SK-N-SH (cell line): ENCODE measurements at regions not wholly inside any gene's neighbourhood (a gene's known extent, or its start where the extent isn't known, plus 50 kb on each side); places are given as distances from the start of the nearest gene placed in this dataset.

Source experiments
- CTCF ChIA-PET: fragments of 300-600, 350-600 bp; formaldehyde crosslinking; extraction: SDS; loops from one replicate; lab custom pipeline; 2021; lab: Yijun Ruan, JAX
- POLR2A ChIA-PET: fragments of 350-600 bp; sonication (Branson Sonifier 250); formaldehyde crosslinking; extraction: SDS; loops from one replicate; lab custom pipeline; 2020; ENCODE audit warnings: antibody characterized with exemption, inconsistent platforms; lab: Yijun Ruan, JAX
- DNase-seq: peaks from one replicate; pipeline ENCODE4 v3.0.0; 2012
- H2AFZ ChIP-seq: fragments of 200-600 bp; sonication (generic); 2 replicates; pipeline ENCODE4 v1.8.1; 2016; ENCODE audit warnings: antibody characterized with exemption, mild to moderate bottlenecking, low read depth
- H3F3A ChIP-seq: fragments of 200-600 bp; sonication (generic); replicated peaks from 2 replicates; pipeline ENCODE3; 2016; ENCODE audit warnings: antibody characterized with exemption, mild to moderate bottlenecking; ENCODE audit not compliant: insufficient read depth
- H3K27ac ChIP-seq, 2 experiments: fragments of 200-500 bp in 1 of 2; fragments of 200-600 bp in 1 of 2; sonication (Bioruptor generic) in 1 of 2; sonication (generic), shearing (Covaris generic) in 1 of 2; 2 replicates each; pipeline versions ENCODE4 v1.5.1 to v1.6.1; 2014 to 2016; ENCODE audit warnings: low read depth in 2 of 2, inconsistent platforms in 1 of 2, low read length in 1 of 2, mild to moderate bottlenecking in 1 of 2, mixed read lengths in 1 of 2
- H3K27me3 ChIP-seq: fragments of 200-600 bp; sonication (generic), shearing (Covaris generic); 2 replicates; pipeline ENCODE4 v1.6.1; 2016; ENCODE audit warnings: mixed run types; ENCODE audit not compliant: insufficient read depth
- H3K36me3 ChIP-seq, 2 experiments: fragments of 200-500 bp in 1 of 2; fragments of 200-600 bp in 1 of 2; sonication (Bioruptor generic) in 1 of 2; sonication (generic) in 1 of 2; replicated peaks in 1 of 2; 2 replicates each; pipeline versions ENCODE3 to v1.5.1; 2014 to 2016; ENCODE audit warnings: low read length in 1 of 2, mild to moderate bottlenecking in 1 of 2; ENCODE audit not compliant: insufficient read depth in 2 of 2, control insufficient read depth in 1 of 2
- H3K4me1 ChIP-seq, 2 experiments: fragments of 200-500 bp in 1 of 2; fragments of 200-600 bp in 1 of 2; sonication (Bioruptor generic) in 1 of 2; sonication (generic), shearing (Covaris generic) in 1 of 2; 2 replicates each; pipeline versions ENCODE4 v1.5.1 to v1.6.1; 2014 to 2016; ENCODE audit warnings: low read depth in 1 of 2, low read length in 1 of 2, mixed run types in 1 of 2; ENCODE audit not compliant: insufficient read depth in 2 of 2, control insufficient read depth in 1 of 2
- H3K4me2 ChIP-seq: fragments of 200-600 bp; sonication (generic), shearing (Covaris generic); 2 replicates; pipeline ENCODE4 v1.6.1; 2017; ENCODE audit warnings: mixed run types
- H3K4me3 ChIP-seq, 2 experiments: fragments of 200-500 bp in 1 of 2; fragments of 200-600 bp in 1 of 2; sonication (Bioruptor generic) in 1 of 2; sonication (generic), shearing (Covaris generic) in 1 of 2; 2 replicates each; pipeline versions ENCODE4 v1.5.1 to v1.8.1; 2014 to 2016; ENCODE audit warnings: low read depth in 2 of 2, inconsistent platforms in 1 of 2, low read length in 1 of 2, mild to moderate bottlenecking in 1 of 2, mixed read lengths in 1 of 2, moderate library complexity in 1 of 2
- H3K79me2 ChIP-seq: fragments of 200-600 bp; sonication (generic); 2 replicates; pipeline ENCODE4 v1.8.1; 2017; ENCODE audit warnings: mild to moderate bottlenecking; ENCODE audit not compliant: insufficient read depth
- H3K9ac ChIP-seq: fragments of 200-600 bp; sonication (generic); 2 replicates; pipeline ENCODE4 v1.6.1; 2017; ENCODE audit warnings: mixed run types
- H3K9me2 ChIP-seq: fragments of 200-600 bp; sonication (generic); 2 replicates; pipeline ENCODE4 v1.6.1; 2017; ENCODE audit warnings: mixed run types
- H3K9me3 ChIP-seq: fragments of 200-600 bp; sonication (generic); 2 replicates; pipeline ENCODE4 v1.6.1; 2017; ENCODE audit warnings: mixed run types, mild to moderate bottlenecking, moderate library complexity
- H4K20me1 ChIP-seq: fragments of 200-600 bp; sonication (generic); 2 replicates; pipeline ENCODE4 v1.6.1; 2017; ENCODE audit warnings: mild to moderate bottlenecking, mixed run types; ENCODE audit not compliant: insufficient read depth
- CHD2 ChIP-seq: fragments of 150-350 bp; IDR thresholded peaks from 2 replicates; pipeline ENCODE4 v1.6.1; 2018; ENCODE audit warnings: low read length; ENCODE audit not compliant: partially characterized antibody
- ELF1 ChIP-seq: IDR thresholded peaks from 2 replicates; pipeline ENCODE4 v1.4.0; 2012
- EZH2phosphoT487 ChIP-seq: fragments of 200-600 bp; sonication (generic); IDR thresholded peaks from 2 replicates; pipeline ENCODE4 v1.6.1; 2017; ENCODE audit warnings: low read depth, mixed run types, mild to moderate bottlenecking, antibody characterized with exemption, moderate library complexity, borderline replicate concordance
- FOSL2 ChIP-seq: IDR thresholded peaks from 2 replicates; pipeline ENCODE4 v1.4.0; 2012; ENCODE audit warnings: low read depth, mild to moderate bottlenecking, moderate library complexity, borderline replicate concordance
- FOXJ3 ChIP-seq: sonication (generic); formaldehyde crosslinking; IDR thresholded peaks from 2 replicates; pipeline ENCODE4 v1.5.1; 2020; ENCODE audit warnings: mild to moderate bottlenecking, missing genetic modification reagents
- GABPA ChIP-seq: IDR thresholded peaks from 2 replicates; pipeline ENCODE4 v1.4.0; 2012; ENCODE audit warnings: low read depth, mild to moderate bottlenecking
- IRF3 ChIP-seq: fragments of 150-350 bp; IDR thresholded peaks from 2 replicates; pipeline ENCODE4 v1.6.1; 2016; ENCODE audit warnings: mild to moderate bottlenecking, low read depth, low read length
- JUND ChIP-seq: IDR thresholded peaks from 2 replicates; pipeline ENCODE4 v1.4.0; 2012
- MAX ChIP-seq: IDR thresholded peaks from 2 replicates; pipeline ENCODE4 v1.4.0; 2012; ENCODE audit warnings: low read depth
- NFIC ChIP-seq: IDR thresholded peaks from 2 replicates; pipeline ENCODE4 v1.4.0; 2012; ENCODE audit warnings: borderline replicate concordance
- NRF1 ChIP-seq: IDR thresholded peaks from 2 replicates; pipeline ENCODE4 v1.6.1; 2012; ENCODE audit warnings: low read depth, mild to moderate bottlenecking, low read length
- RCOR1 ChIP-seq: fragments of 150-350 bp; IDR thresholded peaks from 2 replicates; pipeline ENCODE4 v1.6.1; 2017; ENCODE audit warnings: antibody characterized with exemption, low read length
- RXRA ChIP-seq: IDR thresholded peaks from 2 replicates; pipeline ENCODE4 v1.4.0; 2012; ENCODE audit warnings: low read depth, mild to moderate bottlenecking, borderline replicate concordance
- TAF1 ChIP-seq: IDR thresholded peaks from 2 replicates; pipeline ENCODE4 v1.6.1; 2012; ENCODE audit warnings: low read depth, mild to moderate bottlenecking, low read length, moderate library complexity, borderline replicate concordance
- TEAD4 ChIP-seq: IDR thresholded peaks from 2 replicates; pipeline ENCODE4 v1.4.0; 2012; ENCODE audit warnings: mild to moderate bottlenecking, borderline replicate concordance; ENCODE audit not compliant: insufficient read depth
- WGBS: methylation state at CpG from one replicate; pipeline ENCODE4 v1.1.6; 2017; ENCODE audit warnings: low lambda C conversion rate; 5-methylcytosine and 5-hydroxymethylcytosine counted together
- TF ChIP-seq, protein P1 (sequence below): IDR thresholded peaks from 2 replicates; pipeline ENCODE4; 2012
- TF ChIP-seq, protein P2 (sequence below): fragments of 200-600 bp; sonication (generic); IDR thresholded peaks from 2 replicates; pipeline ENCODE4 v1.6.1; 2017; ENCODE audit warnings: antibody characterized with exemption, mild to moderate bottlenecking, moderate library complexity

DNA sequence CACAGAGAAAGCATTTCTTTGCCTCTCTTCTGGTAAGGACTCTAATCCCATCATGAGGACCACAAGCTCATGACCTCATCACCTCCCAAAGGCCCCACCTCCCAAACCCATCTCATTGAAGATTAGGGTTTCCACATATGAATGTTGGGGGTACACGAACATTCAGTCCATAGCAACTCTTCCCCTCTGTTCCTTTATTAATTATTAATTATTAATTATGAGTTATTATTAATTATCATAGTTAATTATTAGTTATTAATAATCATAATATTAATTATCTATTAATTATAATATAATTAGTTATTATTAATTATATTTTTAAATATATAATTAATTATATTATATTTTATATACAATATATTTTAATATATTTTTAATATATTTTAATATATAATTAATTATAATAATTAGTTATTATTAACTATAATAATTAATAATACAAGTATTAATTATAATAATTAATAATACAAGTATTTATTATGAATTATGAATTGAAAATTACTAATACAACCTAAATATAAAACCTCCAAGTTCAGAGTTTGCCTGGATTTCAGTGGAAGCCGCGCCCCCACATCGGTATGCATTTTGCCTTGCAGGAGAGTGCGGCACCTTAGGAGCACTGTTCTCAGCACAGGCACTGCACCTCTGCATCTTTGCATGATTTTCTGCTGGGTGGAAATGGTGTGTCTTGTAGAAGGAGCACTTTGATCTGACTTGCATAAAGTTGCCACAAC lies 128.0 kb upstream of the FGF3 start:
- Histone ChIP-seq H3K4me3 (no peak overlapping the region), H3K4me2 (no peak overlapping the region), H3K79me2 (no peaks in the 10 kb centered on the region), H3K9me2 (no peaks in the 10 kb centered on the region), H3K27ac (no peak overlapping the region), H3K4me1 (peaks cover 4 to 8% of the 10 kb centered on the region in 2 experiments; a peak in 2 of 4 replicates), H3K36me3 (no peaks in the 10 kb centered on the region), H4K20me1 (no peaks in the 10 kb centered on the region), H3K9me3 (no peaks in the 10 kb centered on the region), H3K27me3 (peaks cover 15% of the 10 kb centered on the region; the same call in 1 of the 2 replicates), H3F3A (no peaks in the 10 kb centered on the region), H2AFZ (no peak overlapping the region), H3K9ac (no peak overlapping the region)
- WGBS = 88% methylated on average over 5 of the region's 5 CpGs
- DNase-seq = no peak
- TF ChIP-seq FOSL2 = no peak
- TF ChIP-seq IRF3 = no peak
- no peak for TF ChIP-seq RXRA
- TF ChIP-seq EZH2phosphoT487 = no peak
- TF ChIP-seq, protein P1, sequence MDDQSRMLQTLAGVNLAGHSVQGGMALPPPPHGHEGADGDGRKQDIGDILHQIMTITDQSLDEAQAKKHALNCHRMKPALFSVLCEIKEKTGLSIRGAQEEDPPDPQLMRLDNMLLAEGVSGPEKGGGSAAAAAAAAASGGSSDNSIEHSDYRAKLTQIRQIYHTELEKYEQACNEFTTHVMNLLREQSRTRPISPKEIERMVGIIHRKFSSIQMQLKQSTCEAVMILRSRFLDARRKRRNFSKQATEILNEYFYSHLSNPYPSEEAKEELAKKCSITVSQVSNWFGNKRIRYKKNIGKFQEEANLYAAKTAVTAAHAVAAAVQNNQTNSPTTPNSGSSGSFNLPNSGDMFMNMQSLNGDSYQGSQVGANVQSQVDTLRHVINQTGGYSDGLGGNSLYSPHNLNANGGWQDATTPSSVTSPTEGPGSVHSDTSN = no peak
- TF ChIP-seq TEAD4 = no peak
- TF ChIP-seq TAF1 = no peak
- TF ChIP-seq RCOR1 = no peak
- no peak for TF ChIP-seq MAX
- TF ChIP-seq JUND = no peak
- no peak for TF ChIP-seq FOXJ3 (CRISPR knock-in tag)
- no peak for TF ChIP-seq NRF1
- no peak for TF ChIP-seq CHD2
- TF ChIP-seq NFIC = no peak
- ChIA-PET CTCF (interaction anchor here (0.7 to 1.4 kb wide), 4 partner anchors 20 to 248 kb away, joined by 3 to 6 read pairs (median 3); no protein-coding TSS in a partner anchor), POLR2A (no interaction called here)

- no peaks in the 10 kb centered on the region for H3K9me2 ChIP-seq
- no peaks in the 10 kb centered on the region for H3F3A ChIP-seq
- H3K4me1 ChIP-seq = peaks cover 4 to 8% of the 10 kb centered on the region in 2 experiments; a peak in 2 of 4 replicates
- ChIA-PET CTCF (interaction anchor here (0.7 to 1.4 kb wide), 4 partner anchors 20 to 248 kb away, joined by 3 to 6 read pairs (median 3); no protein-coding TSS in a partner anchor), POLR2A (interaction anchor here (0.6 kb wide), 1 partner anchor 9 kb away, joined by 3 read pairs; no protein-coding TSS in a partner anchor)
- 82% methylated on average over 5 of the region's 12 CpGs for WGBS
- no peaks in the 10 kb centered on the region for H4K20me1 ChIP-seq
- H3K79me2 ChIP-seq = no peaks in the 10 kb centered on the region
- no peak overlapping the region for H3K4me2 ChIP-seq
- no peak overlapping the region for H3K4me3 ChIP-seq
- no peak for DNase-seq
- no peaks in the 10 kb centered on the region for H3K9me3 ChIP-seq
- peaks cover 15% of the 10 kb centered on the region; the same call in 1 of the 2 replicates for H3K27me3 ChIP-seq
- no peak overlapping the region for H3K9ac ChIP-seq
- no peak overlapping the region for H2AFZ ChIP-seq
- H3K36me3 ChIP-seq = no peaks in the 10 kb centered on the region
- H3K27ac ChIP-seq = no peak overlapping the region
- TF ChIP-seq CHD2 (no peak), EZH2phosphoT487 (no peak), GABPA (no peak), ELF1 (no peak), MAX (no peak)
- TF ChIP-seq, protein P2, sequence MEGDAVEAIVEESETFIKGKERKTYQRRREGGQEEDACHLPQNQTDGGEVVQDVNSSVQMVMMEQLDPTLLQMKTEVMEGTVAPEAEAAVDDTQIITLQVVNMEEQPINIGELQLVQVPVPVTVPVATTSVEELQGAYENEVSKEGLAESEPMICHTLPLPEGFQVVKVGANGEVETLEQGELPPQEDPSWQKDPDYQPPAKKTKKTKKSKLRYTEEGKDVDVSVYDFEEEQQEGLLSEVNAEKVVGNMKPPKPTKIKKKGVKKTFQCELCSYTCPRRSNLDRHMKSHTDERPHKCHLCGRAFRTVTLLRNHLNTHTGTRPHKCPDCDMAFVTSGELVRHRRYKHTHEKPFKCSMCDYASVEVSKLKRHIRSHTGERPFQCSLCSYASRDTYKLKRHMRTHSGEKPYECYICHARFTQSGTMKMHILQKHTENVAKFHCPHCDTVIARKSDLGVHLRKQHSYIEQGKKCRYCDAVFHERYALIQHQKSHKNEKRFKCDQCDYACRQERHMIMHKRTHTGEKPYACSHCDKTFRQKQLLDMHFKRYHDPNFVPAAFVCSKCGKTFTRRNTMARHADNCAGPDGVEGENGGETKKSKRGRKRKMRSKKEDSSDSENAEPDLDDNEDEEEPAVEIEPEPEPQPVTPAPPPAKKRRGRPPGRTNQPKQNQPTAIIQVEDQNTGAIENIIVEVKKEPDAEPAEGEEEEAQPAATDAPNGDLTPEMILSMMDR = no peak
- TF ChIP-seq, protein P1 = no peak
Observed at GRCh38 chr11:69947793-69948255, 128.6 kb upstream of the FGF3 start.
